Sigmoid colon (tissue), 4 donors: ENCODE measurements at regions not wholly inside any gene's neighbourhood (a gene's known extent, or its start where the extent isn't known, plus 50 kb on each side); places are given as distances from the start of the nearest gene placed in this dataset.
"Not testable (repeated sequence)": the region's sequence is repeated elsewhere in the genome, so short reads cannot be mapped to it uniquely, and the experiment has no call there.

Source experiments
- EP300 ChIP-seq, 4 donors: sonication (generic); formaldehyde crosslinking; IDR thresholded peaks; one replicate each; pipeline ENCODE4 v1.6.1; 2017; ENCODE audit warnings: antibody characterized with exemption in 4 of 4
- POLR2A ChIP-seq, 2 donors: fragments of 450-650 bp; IDR thresholded peaks; one replicate each; pipeline ENCODE4 v1.6.1; 2016; ENCODE audit warnings: antibody characterized with exemption in 2 of 2, mild to moderate bottlenecking in 2 of 2, moderate library complexity in 2 of 2
- POLR2AphosphoS5 ChIP-seq, 4 donors: sonication (generic); formaldehyde crosslinking; IDR thresholded peaks; one replicate each; pipeline ENCODE4 v1.6.1; 2017; ENCODE audit warnings: antibody characterized with exemption in 4 of 4
- TF ChIP-seq, protein P1 (sequence below), 4 experiments: fragments of 450-650 bp in 3 of 4; fragments of 200-600 bp in 1 of 4; IDR thresholded peaks; one replicate each; pipeline ENCODE4 v1.5.1; 2016 to 2019; ENCODE audit warnings: antibody characterized with exemption in 4 of 4, mild to moderate bottlenecking in 3 of 4, moderate library complexity in 2 of 4

DNA sequence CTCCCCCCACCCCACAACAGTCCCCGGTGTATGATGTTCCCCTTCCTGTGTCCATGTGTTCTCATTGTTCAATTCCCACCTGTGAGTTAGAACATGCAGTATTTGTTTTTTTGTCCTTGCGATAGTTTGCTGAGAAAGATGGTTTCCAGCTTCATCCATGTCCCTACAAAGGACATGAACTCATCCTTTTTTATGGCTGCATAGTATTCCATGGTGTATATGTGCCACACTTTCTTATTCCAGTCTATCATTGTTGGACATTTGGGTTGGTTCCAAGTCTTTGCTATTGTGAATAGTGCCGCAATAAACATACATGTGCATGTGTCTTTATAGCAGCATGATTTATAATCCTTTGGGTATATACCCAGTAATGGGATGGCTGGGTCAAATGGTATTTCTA lies 74.4 kb upstream of the CTNNA1 start:
- TF ChIP-seq, protein P1, sequence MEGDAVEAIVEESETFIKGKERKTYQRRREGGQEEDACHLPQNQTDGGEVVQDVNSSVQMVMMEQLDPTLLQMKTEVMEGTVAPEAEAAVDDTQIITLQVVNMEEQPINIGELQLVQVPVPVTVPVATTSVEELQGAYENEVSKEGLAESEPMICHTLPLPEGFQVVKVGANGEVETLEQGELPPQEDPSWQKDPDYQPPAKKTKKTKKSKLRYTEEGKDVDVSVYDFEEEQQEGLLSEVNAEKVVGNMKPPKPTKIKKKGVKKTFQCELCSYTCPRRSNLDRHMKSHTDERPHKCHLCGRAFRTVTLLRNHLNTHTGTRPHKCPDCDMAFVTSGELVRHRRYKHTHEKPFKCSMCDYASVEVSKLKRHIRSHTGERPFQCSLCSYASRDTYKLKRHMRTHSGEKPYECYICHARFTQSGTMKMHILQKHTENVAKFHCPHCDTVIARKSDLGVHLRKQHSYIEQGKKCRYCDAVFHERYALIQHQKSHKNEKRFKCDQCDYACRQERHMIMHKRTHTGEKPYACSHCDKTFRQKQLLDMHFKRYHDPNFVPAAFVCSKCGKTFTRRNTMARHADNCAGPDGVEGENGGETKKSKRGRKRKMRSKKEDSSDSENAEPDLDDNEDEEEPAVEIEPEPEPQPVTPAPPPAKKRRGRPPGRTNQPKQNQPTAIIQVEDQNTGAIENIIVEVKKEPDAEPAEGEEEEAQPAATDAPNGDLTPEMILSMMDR (IDR thresholded peaks at IDR 0.05), result not testable (repeated sequence)
- TF ChIP-seq POLR2A, POLR2AphosphoS5, EP300 (IDR thresholded peaks at IDR 0.05): not testable (repeated sequence)
